Panc1 (cell line): ENCODE measurements at regions not wholly inside any gene's neighbourhood (a gene's known extent, or its start where the extent isn't known, plus 50 kb on each side); places are given as distances from the start of the nearest gene placed in this dataset.

Experiments
- POLR2AphosphoS5 ChIP-seq: IDR thresholded peaks from 2 replicates; pipeline ENCODE4 v1.6.1; 2012; ENCODE audit warnings: mild to moderate bottlenecking, low read depth, low read length, moderate library complexity
- REST ChIP-seq, 2 experiments: IDR thresholded peaks; 2 replicates each; pipeline ENCODE4 v1.6.1; 2011 to 2012; ENCODE audit warnings: low read depth in 2 of 2, control low read depth in 1 of 2, low read length in 1 of 2, mild to moderate bottlenecking in 1 of 2, moderate library complexity in 1 of 2; ENCODE audit not compliant: insufficient read depth in 1 of 2
- TCF7L2 ChIP-seq: IDR thresholded peaks from 2 replicates; pipeline ENCODE4 v1.6.1; 2011; ENCODE audit warnings: mild to moderate bottlenecking, low read depth, low read length, inconsistent platforms
- TF ChIP-seq, protein P1 (sequence below): fragments of 450-650 bp; IDR thresholded peaks from 2 replicates; pipeline ENCODE4 v1.5.1; 2017; ENCODE audit warnings: mild to moderate bottlenecking

- TF ChIP-seq, protein P1, sequence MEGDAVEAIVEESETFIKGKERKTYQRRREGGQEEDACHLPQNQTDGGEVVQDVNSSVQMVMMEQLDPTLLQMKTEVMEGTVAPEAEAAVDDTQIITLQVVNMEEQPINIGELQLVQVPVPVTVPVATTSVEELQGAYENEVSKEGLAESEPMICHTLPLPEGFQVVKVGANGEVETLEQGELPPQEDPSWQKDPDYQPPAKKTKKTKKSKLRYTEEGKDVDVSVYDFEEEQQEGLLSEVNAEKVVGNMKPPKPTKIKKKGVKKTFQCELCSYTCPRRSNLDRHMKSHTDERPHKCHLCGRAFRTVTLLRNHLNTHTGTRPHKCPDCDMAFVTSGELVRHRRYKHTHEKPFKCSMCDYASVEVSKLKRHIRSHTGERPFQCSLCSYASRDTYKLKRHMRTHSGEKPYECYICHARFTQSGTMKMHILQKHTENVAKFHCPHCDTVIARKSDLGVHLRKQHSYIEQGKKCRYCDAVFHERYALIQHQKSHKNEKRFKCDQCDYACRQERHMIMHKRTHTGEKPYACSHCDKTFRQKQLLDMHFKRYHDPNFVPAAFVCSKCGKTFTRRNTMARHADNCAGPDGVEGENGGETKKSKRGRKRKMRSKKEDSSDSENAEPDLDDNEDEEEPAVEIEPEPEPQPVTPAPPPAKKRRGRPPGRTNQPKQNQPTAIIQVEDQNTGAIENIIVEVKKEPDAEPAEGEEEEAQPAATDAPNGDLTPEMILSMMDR, result no peak
- TF ChIP-seq POLR2AphosphoS5, result no peak
- no peak for TF ChIP-seq TCF7L2
- TF ChIP-seq REST (IDR thresholded peaks at IDR 0.05; ENCODE audit: insufficient read depth in 1 of 2, low read depth in 2 of 2, low read length in 1 of 2), result no peak
Measured at GRCh38 chr14:89490466-89490865, 73.4 kb upstream of the FOXN3 start.
